Transverse colon (tissue), 4 donors: ENCODE measurements at regions not wholly inside any gene's neighbourhood (a gene's known extent, or its start where the extent isn't known, plus 50 kb on each side); places are given as distances from the start of the nearest gene placed in this dataset.

Experiments used
- DNase-seq: peaks from one replicate; pipeline ENCODE4 v3.0.0-alpha.2; 2019
- H3K27ac ChIP-seq, 4 donors: fragments of 200-600 bp; sonication (generic); 2 replicates each; pipeline ENCODE4 v1.5.1; 2016 to 2018; ENCODE audit warnings: inconsistent platforms in 4 of 4
- H3K27me3 ChIP-seq: fragments of 200-600 bp; sonication (generic); 2 replicates; pipeline ENCODE4 v1.5.1; 2017; ENCODE audit warnings: inconsistent platforms
- H3K36me3 ChIP-seq, 4 donors: fragments of 200-600 bp; sonication (generic); 2 replicates each; pipeline ENCODE4 v1.5.1; 2017 to 2019; ENCODE audit warnings: inconsistent platforms in 4 of 4
- H3K4me1 ChIP-seq, 4 donors: fragments of 200-600 bp; sonication (generic); 2 replicates each; pipeline ENCODE4 v1.5.1; 2017 to 2020; ENCODE audit warnings: inconsistent platforms in 4 of 4
- H3K4me3 ChIP-seq, 4 donors: fragments of 200-600 bp; sonication (generic); 1 replicate in 1 of 4; 2 replicates in 3 of 4; pipeline versions ENCODE4 v1.5.1 to v1.6.1; 2017 to 2019; ENCODE audit warnings: inconsistent platforms in 4 of 4
- H3K9me3 ChIP-seq, 2 donors: fragments of 200-600 bp; sonication (generic); 2 replicates each; pipeline ENCODE4 v1.5.1; 2017 to 2019; ENCODE audit warnings: inconsistent platforms in 2 of 2
- CTCF ChIP-seq, 5 experiments: fragments of 200-600 bp in 3 of 5; fragments of 450-650 bp in 2 of 5; sonication (generic) in 3 of 5; IDR thresholded peaks; 1 replicate in 2 of 5; 2 replicates in 3 of 5; pipeline ENCODE4 v1.5.1; 2016 to 2017; ENCODE audit warnings: antibody characterized with exemption in 5 of 5, inconsistent platforms in 3 of 5, mild to moderate bottlenecking in 2 of 5, moderate library complexity in 1 of 5
- EP300 ChIP-seq: sonication (generic); formaldehyde crosslinking; IDR thresholded peaks from one replicate; pipeline ENCODE4 v1.6.1; 2017; ENCODE audit warnings: antibody characterized with exemption, low read depth
- POLR2A ChIP-seq: fragments of 450-650 bp; IDR thresholded peaks from one replicate; pipeline ENCODE4 v1.6.1; 2016; ENCODE audit warnings: antibody characterized with exemption, mild to moderate bottlenecking, moderate library complexity
- POLR2AphosphoS5 ChIP-seq, 3 donors: sonication (generic); formaldehyde crosslinking; IDR thresholded peaks; one replicate each; pipeline ENCODE4 v1.6.1; 2016; ENCODE audit warnings: antibody characterized with exemption in 3 of 3
- WGBS, 2 donors: methylation state at CpG; one replicate each; pipeline ENCODE4 v1.1.5; 2018; ENCODE audit warnings: low coverage in 1 of 2; 5-methylcytosine and 5-hydroxymethylcytosine counted together
- in situ Hi-C, 4 donors: fragments of 200-750 bp; cut with MboI; loops; one replicate each; pipeline versions ENCODE4 v1.15.0 to v1.15.1; 2017; ENCODE audit warnings: low sequenced_read_pairs in 3 of 4, low pct_ligation_motif_present in 1 of 4, low pct_unique_long_range_greater_than_20kb in 1 of 4
- intact Hi-C: fragments of 100-400 bp; cut with DNase I; formaldehyde crosslinking; loops from one replicate; pipeline ENCODE4 v1.15.1; 2023; ENCODE audit warnings: low total_unique reads

DNA sequence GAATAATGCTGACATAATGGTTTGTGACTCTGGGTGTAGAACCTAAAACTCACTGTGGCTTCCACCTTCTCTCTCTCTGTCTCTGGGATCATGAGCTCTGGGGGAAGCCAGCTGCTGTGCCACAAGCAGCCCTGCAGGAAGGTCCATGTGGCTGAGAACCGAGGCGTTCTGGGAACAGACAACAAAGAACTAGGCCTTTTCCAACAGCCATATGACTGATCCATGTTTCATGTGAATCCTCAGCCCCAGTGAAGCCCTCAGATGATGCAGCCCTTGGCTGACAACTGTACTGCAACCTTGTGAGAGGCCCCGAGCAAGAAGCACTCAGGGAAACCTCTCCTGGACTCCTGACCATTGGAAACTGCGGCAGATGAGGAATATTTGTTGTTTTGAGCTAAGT lies 56.6 kb downstream of the HLA-G start:
- 36% methylated on average over 4 of the region's 4 CpGs; no CpG with 5 or more reads in 1 of the 2 donors for WGBS, 2 donors
- Histone ChIP-seq H3K4me3 (no peak overlapping the region), H3K27ac (no peak overlapping the region), H3K4me1 (peaks cover 0 to 4% (median 0%) of the 10 kb centered on the region in 4 donors), H3K9me3 (no peaks in the 10 kb centered on the region), H3K36me3 (no peaks in the 10 kb centered on the region), H3K27me3 (no peaks in the 10 kb centered on the region)
- in situ Hi-C loops (no loop called here), intact Hi-C loops (no loop called here)
- no peak for DNase-seq
- TF ChIP-seq EP300 (no peak), CTCF (IDR thresholded peaks at IDR 0.05) (no peak), POLR2AphosphoS5 (IDR thresholded peaks at IDR 0.05) (no peak), POLR2A (no peak)

DNA sequence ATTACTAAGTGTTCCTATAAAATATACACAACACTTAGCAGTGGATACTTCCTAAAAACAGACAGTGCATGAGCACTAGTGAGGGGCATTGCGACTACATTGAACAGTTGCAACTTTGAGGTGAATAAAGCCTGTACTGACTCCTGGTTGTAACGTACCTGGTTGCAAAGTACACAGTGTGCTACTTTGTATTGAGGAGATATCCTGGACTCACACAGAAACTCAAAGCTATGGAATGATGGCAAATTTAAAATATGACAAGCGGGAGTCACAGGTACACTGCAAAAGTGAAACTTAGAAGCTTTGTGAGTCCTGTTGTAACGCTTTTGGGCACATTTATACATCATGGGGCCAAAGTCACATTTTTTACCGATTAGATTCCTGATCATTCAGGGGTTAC lies 55.6 kb upstream of the HLA-A start:
- no peak for DNase-seq
- Histone ChIP-seq H3K4me1 (peaks cover 0 to 4% (median 0%) of the 10 kb centered on the region in 4 donors), H3K27me3 (no peaks in the 10 kb centered on the region), H3K9me3 (no peaks in the 10 kb centered on the region), H3K4me3 (peak overlapping the region in 1 of 4 donors; percentile 74), H3K36me3 (no peaks in the 10 kb centered on the region), H3K27ac (peak overlapping the region in 3 of 4 donors; percentile 87 to 99 (median 97))
- TF ChIP-seq POLR2AphosphoS5 (IDR thresholded peaks at IDR 0.05) (no peak), POLR2A (no peak), EP300 (no peak), CTCF (IDR thresholded peaks at IDR 0.05) (no peak)
- 38 to 41% methylated on average over 4 to 5 of the region's 5 CpGs for WGBS, 2 donors
- intact Hi-C loops: loop anchor here (5.0 kb wide), 1 partner anchor 91 kb away; no protein-coding TSS in a partner anchor
- in situ Hi-C loops: no loop called here

- intact Hi-C loops: loop anchor here (5.0 kb wide), 1 partner anchor 90 kb away; no protein-coding TSS in a partner anchor
Measured at GRCh38 chr6:29887330-29887818, 55.0 kb upstream of the HLA-A start.

More at GRCh38 chr6:29887330-29887818, 55.0 kb upstream of the HLA-A start:
- in situ Hi-C loops: no loop called here
- peak overlapping the region in 3 of 4 donors; percentile 65 to 92 (median 74) for H3K4me3 ChIP-seq
- TF ChIP-seq POLR2A (no peak), POLR2AphosphoS5 (IDR thresholded peaks at IDR 0.05) (no peak), EP300 (no peak), CTCF (IDR thresholded peaks at IDR 0.05) (no peak)
- H3K27me3 ChIP-seq: no peaks in the 10 kb centered on the region
- H3K36me3 ChIP-seq: no peaks in the 10 kb centered on the region
- DNase-seq: peak; percentile 74
- peak overlapping the region in 3 of 4 donors; percentile 87 to 99 (median 97) for H3K27ac ChIP-seq
- WGBS, 2 donors: 2 to 42% methylated on average over 2 to 28 of the region's 28 CpGs
- peaks cover 0 to 4% (median 0%) of the 10 kb centered on the region in 4 donors for H3K4me1 ChIP-seq
- H3K9me3 ChIP-seq: no peaks in the 10 kb centered on the region
